ENCODE measurements at regions not wholly inside any gene's neighbourhood (a gene's known extent, or its start where the extent isn't known, plus 50 kb on each side); places are given as distances from the start of the nearest gene placed in this dataset.

DNA sequence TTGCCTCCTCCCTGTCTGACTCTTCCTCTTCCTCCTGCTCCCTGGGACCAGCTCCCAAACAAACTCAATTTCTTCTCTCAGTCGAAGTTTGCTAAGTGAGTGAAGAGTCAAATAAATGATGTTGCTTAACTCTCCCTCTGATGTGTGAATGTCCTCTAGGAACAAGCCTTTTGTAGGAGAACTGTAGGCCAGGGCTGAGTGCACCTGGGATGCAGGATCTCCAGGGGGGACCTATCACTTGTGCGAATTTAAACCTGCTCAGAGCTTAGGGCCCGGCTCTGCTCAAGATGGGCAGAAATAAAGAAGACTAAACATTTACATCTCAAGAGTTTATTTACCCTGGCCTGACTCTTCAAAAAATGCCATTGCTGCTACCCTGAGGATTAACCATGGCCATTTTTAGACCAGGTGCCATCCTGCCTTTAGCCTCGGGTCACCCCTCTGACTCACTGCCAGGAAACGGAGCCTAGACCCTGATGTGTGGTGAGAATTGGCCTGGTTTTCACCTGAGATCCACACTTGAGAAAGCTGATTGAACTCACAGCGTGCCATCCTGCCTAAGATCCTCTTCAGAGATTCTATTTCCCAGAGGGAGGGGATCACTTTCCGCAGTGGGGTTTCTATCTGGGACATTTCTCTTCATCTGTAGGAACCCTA is 63.6 kb upstream of the CD93 start:
- no peak for FAIRE-seq
- TF ChIP-seq TAF1 (IDR thresholded peaks at IDR 0.05; ENCODE audit: low read depth, low read length) (no peak), POLR2A (IDR thresholded peaks at IDR 0.05; ENCODE audit: low read depth, low read length) (no peak), SPI1 (IDR thresholded peaks at IDR 0.05; ENCODE audit: low read depth, low read length) (no peak), POU2F2 (IDR thresholded peaks at IDR 0.05; ENCODE audit: low read depth, low read length) (no peak), PAX5 (IDR thresholded peaks at IDR 0.05; ENCODE audit: insufficient read depth, low read length, severe bottlenecking) (no peak), POLR2AphosphoS5 (IDR thresholded peaks at IDR 0.05; ENCODE audit: low read depth, low read length) (no peak)
- DNase-seq (ENCODE audit: insufficient read length, low spot score): no peak

DNA sequence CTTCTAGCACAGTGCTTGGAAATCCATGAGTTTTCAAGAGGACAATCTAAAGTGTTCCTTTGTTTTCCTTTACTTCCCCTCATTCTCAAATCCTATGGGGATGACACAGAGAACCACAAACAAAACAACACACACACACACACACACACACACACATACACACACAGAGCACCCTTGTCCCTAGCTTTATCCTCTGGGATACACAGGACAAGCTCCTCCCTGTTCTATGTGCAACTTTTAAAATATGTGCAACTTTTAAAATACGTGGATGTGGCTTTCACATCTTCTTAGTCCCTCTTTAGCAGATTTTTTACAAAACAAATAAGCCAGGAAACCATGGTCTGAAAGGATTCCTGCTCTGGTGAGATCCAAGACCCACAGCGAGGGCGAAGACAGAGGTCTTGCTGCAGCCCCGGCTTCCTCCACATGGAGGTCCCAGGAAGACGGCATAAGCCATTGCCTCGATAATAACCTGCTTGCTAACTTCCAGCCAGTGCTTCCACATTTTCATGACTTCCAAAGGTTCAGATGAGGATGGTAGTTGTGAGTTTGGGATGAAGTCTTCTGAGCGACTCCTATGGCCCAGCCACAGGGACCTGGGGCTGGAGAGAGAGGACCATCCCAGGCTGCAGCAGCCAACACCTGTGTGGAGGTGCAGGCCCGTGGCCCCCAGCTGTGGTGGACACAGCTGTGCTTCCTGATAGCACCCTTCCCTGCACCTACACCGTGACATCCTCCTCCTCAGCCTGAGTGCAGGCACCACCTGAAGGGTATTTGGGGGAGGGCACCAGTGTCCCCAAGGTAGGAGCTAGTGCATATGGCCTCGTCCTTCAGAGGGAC is 62.8 kb upstream of the CD93 start:
- DNase-seq (ENCODE audit: insufficient read length, low spot score) (no peak), FAIRE-seq (no peak)
- TF ChIP-seq POLR2A (IDR thresholded peaks at IDR 0.05; ENCODE audit: low read depth, low read length) (no peak), POLR2AphosphoS5 (IDR thresholded peaks at IDR 0.05; ENCODE audit: low read depth, low read length) (no peak), SPI1 (IDR thresholded peaks at IDR 0.05; ENCODE audit: low read depth, low read length) (no peak)

DNA sequence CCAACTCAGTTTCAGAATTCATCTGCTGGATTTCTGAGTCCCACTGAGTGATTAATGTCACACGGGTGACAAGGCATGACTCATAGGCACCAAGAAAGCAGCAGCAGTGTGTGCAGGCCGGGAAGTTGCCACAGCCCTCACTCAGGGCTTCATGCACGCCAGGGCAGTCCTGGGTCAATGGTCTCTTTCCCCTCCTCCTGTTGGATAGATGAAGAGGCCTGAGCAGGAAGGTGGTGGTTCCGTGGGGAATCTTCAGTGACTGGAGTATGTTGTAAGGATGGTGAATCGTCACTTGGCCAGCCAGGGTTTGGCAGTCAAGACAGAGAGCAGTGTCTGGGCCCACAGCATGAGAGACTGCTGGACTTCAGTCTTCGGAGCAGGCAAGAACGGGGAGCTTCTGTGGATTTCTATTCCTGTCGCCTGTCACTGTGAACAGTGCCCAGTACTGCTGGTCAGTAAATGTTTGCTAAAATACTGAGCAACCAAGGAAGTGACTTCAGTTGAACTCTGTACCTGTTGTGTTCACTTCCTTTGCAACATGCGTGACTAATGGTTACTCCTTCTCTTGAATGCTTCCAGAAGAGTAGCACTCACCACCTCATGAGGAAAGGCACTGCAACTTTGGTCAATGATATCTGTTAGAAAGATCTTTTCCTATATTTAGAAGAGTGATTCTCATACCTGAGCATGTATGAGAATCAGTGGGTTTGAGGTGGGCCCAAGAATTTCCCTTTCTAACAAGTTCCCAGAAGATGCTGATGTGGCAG is 62.0 kb upstream of the CD93 start:
- DNase-seq (ENCODE audit: insufficient read length, low spot score) (no peak), FAIRE-seq (no peak)
- TF ChIP-seq POLR2A (IDR thresholded peaks at IDR 0.05; ENCODE audit: low read depth, low read length) (no peak), POU2F2 (IDR thresholded peaks at IDR 0.05; ENCODE audit: low read depth, low read length) (peak; percentile 51; the same call in 1 of the 2 replicates), SPI1 (IDR thresholded peaks at IDR 0.05; ENCODE audit: low read depth, low read length) (peak; percentile 31)

DNA sequence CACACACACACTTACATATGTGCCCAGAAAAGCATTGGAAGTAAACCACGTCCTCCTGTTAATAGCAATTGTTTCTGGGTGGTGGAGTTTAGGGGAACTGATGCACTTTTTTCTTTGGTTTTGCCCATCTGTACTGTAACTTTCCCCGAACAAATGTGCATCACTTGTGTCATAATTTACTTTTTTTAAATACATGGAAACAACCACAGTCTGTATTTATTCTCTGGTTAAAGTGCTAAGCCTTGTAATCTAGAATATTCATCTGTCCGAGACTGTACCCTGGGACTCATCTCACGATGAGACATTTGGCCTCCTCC is 61.5 kb upstream of the CD93 start:
- TF ChIP-seq POU2F2 (IDR thresholded peaks at IDR 0.05; ENCODE audit: low read depth, low read length) (no peak), POLR2AphosphoS5 (IDR thresholded peaks at IDR 0.05; ENCODE audit: low read depth, low read length) (no peak), SPI1 (IDR thresholded peaks at IDR 0.05; ENCODE audit: low read depth, low read length) (no peak), TAF1 (IDR thresholded peaks at IDR 0.05; ENCODE audit: low read depth, low read length) (no peak), PAX5 (IDR thresholded peaks at IDR 0.05; ENCODE audit: insufficient read depth, low read length, severe bottlenecking) (no peak), POLR2A (IDR thresholded peaks at IDR 0.05; ENCODE audit: low read depth, low read length) (no peak)
- DNase-seq (ENCODE audit: insufficient read length, low spot score): no peak
- FAIRE-seq: no peak

DNA sequence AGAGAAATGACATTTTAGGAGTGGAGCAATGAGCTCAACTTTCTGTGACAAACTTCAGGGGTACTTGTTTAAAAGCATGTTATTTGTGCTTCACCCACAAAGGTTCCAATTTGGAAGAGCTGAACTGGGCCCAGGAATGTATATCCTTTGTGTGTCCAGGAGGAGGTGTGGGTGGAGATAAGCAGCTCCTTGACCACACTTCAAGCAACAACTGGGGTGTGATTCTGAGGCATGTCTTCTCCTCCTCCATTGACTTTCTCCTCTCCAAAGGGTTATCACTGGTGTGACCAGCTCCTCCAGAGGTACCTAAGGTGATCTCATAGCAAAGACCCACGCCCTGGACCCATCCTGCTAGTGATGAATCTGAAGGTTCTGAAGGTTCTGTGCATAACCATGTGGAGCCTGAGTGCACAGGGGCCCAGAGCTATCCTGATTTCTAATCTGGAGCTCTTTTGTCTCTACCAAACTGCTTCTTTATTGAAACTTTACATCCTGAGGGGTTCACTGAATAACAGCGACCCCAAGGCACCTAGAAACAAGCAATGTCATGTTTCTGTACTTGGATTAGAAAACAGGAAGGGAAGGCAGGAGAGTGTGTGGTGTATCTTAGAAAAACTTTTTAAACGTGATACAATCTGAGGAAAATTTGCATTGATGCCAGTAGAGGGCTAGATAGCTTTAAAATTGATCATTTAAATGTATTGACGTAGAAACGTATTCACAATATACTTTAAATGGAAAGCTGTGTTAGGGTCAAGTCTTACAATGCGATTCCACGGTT is 60.9 kb upstream of the CD93 start:
- no peak for FAIRE-seq
- no peak for DNase-seq (ENCODE audit: insufficient read length, low spot score)
- no peak for TF ChIP-seq SPI1 (IDR thresholded peaks at IDR 0.05; ENCODE audit: low read depth, low read length)
- TF ChIP-seq POLR2AphosphoS5 (IDR thresholded peaks at IDR 0.05; ENCODE audit: low read depth, low read length): no peak
- no peak for TF ChIP-seq TAF1 (IDR thresholded peaks at IDR 0.05; ENCODE audit: low read depth, low read length)
- TF ChIP-seq POU2F2 (IDR thresholded peaks at IDR 0.05; ENCODE audit: low read depth, low read length): no peak
- TF ChIP-seq PAX5 (IDR thresholded peaks at IDR 0.05; ENCODE audit: insufficient read depth, low read length, severe bottlenecking): no peak
- TF ChIP-seq POLR2A (IDR thresholded peaks at IDR 0.05; ENCODE audit: low read depth, low read length): no peak

DNA sequence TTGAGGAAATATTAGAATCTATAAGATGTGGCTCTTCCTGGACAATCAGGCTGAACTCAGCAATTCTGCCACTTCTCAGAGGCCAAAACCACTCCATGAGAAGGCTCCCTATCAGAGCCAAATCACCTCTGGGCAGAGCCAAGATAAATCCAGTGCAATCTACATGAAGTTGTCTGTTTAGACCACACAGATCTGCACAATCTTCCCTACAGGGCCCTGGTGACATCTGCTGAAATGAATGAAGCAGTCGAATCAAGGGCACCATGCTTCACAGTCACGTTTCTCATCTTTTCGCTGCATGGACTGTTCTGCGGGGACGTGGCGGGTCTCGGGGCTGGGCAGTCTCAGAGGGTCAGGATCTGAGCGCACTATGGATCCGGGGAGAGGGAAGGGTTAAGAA is 60.1 kb upstream of the CD93 start:
- DNase-seq (ENCODE audit: insufficient read length, low spot score): no peak
- TF ChIP-seq POLR2A (IDR thresholded peaks at IDR 0.05; ENCODE audit: low read depth, low read length): no peak
- TF ChIP-seq SPI1 (IDR thresholded peaks at IDR 0.05; ENCODE audit: low read depth, low read length): no peak
- no peak for TF ChIP-seq POLR2AphosphoS5 (IDR thresholded peaks at IDR 0.05; ENCODE audit: low read depth, low read length)
- TF ChIP-seq PAX5 (IDR thresholded peaks at IDR 0.05; ENCODE audit: insufficient read depth, low read length, severe bottlenecking): no peak
- TF ChIP-seq TAF1 (IDR thresholded peaks at IDR 0.05; ENCODE audit: low read depth, low read length): no peak
- TF ChIP-seq POU2F2 (IDR thresholded peaks at IDR 0.05; ENCODE audit: low read depth, low read length): no peak
- FAIRE-seq: no peak

DNA sequence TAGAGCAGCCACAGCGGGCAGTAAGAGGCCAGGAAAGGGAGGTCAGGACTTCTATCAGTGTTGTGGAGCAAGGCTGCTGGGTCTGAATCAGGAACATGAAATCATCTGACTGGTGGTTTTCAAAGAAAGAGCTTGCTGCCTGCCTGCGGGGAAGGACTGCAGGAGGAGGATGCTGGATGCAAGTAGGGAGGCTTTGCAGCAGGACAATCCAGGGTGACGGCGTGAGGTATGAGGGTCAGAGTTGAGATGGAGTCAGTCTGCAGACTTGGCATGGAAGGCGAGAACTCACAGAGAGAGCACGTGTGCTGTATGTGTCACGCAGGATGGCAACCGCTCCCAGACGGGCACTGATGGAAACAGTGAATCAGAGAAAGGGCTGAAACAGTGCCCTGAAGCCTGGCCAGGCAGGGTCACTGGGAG is 59.2 kb upstream of the CD93 start:
- FAIRE-seq: no peak
- no peak for DNase-seq (ENCODE audit: insufficient read length, low spot score)
- no peak for TF ChIP-seq SPI1 (IDR thresholded peaks at IDR 0.05; ENCODE audit: low read depth, low read length)
- no peak for TF ChIP-seq POLR2A (IDR thresholded peaks at IDR 0.05; ENCODE audit: low read depth, low read length)
- no peak for TF ChIP-seq POLR2AphosphoS5 (IDR thresholded peaks at IDR 0.05; ENCODE audit: low read depth, low read length)
- no peak for TF ChIP-seq POU2F2 (IDR thresholded peaks at IDR 0.05; ENCODE audit: low read depth, low read length)
- TF ChIP-seq TAF1 (IDR thresholded peaks at IDR 0.05; ENCODE audit: low read depth, low read length): no peak
- no peak for TF ChIP-seq PAX5 (IDR thresholded peaks at IDR 0.05; ENCODE audit: insufficient read depth, low read length, severe bottlenecking)

DNA sequence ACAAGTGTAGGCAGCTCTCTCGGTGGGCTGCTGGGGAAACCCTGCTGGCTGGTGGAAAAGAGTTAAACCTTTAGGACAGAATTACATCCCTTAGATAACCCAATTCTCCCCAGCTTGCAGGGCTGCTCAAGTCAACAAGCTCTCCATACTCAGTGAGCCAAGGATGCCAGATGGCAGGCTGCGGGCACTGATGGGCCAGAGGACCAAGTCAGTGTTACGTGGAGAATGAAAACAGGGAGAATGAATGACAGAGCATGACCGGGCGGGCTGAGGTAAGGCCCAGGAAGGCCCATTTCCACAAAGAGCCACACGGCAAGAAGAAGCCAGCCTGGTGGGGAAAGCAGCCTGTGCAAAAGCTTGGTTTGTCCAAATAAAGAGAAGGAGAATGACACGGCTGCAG is 58.7 kb upstream of the CD93 start:
- TF ChIP-seq PAX5 (IDR thresholded peaks at IDR 0.05; ENCODE audit: insufficient read depth, low read length, severe bottlenecking): no peak
- TF ChIP-seq TAF1 (IDR thresholded peaks at IDR 0.05; ENCODE audit: low read depth, low read length): no peak
- TF ChIP-seq POLR2A (IDR thresholded peaks at IDR 0.05; ENCODE audit: low read depth, low read length): no peak
- TF ChIP-seq POU2F2 (IDR thresholded peaks at IDR 0.05; ENCODE audit: low read depth, low read length): no peak
- TF ChIP-seq POLR2AphosphoS5 (IDR thresholded peaks at IDR 0.05; ENCODE audit: low read depth, low read length): no peak
- TF ChIP-seq SPI1 (IDR thresholded peaks at IDR 0.05; ENCODE audit: low read depth, low read length): no peak
- DNase-seq (ENCODE audit: insufficient read length, low spot score) (no peak), FAIRE-seq (no peak)

Data from GM12891 (cell line).